Heart left ventricle (tissue), 13 donors: ENCODE measurements at regions not wholly inside any gene's neighbourhood (a gene's known extent, or its start where the extent isn't known, plus 50 kb on each side); places are given as distances from the start of the nearest gene placed in this dataset.

ENCODE experiments used
- POLR2A ChIP-seq, 2 donors: fragments of 450-650 bp; IDR thresholded peaks; one replicate each; pipeline ENCODE4 v1.6.1; 2017; ENCODE audit warnings: antibody characterized with exemption in 2 of 2, mild to moderate bottlenecking in 2 of 2, moderate library complexity in 2 of 2
- TF ChIP-seq, protein P1 (sequence below), 12 donors: fragments of 200-600 bp; sonication (generic) in 4 of 12; IDR thresholded peaks; one replicate each; pipeline versions ENCODE4 v1.5.0 to v1.8.0; 2018 to 2022; ENCODE audit warnings: antibody characterized with exemption in 12 of 12, mild to moderate bottlenecking in 5 of 12
- donor health status: ischemic (EF 13 %, LVEDD 7.1; RV severe dilation, severe dysfunction).
- donor health status: DM: no; HTN: yes; CAD: no.
- donor health status: DM: no; HTN: no; CAD: no.
- donor health status: ischemic (EF 25% LVEDD 6.9; RV normal size, moderate dysfunction).
- donor health status: ischemic (EF 25% LVEDD 5.7; RV mildly dilated, moderate dysfunction).
- donor health status: ischemic (EF 35%, LVEDD 5.7; RV mildly dilated, moderate dysfunction).
- donor health status: nonischemic (EF 11% LVEDD 7.7; RV severe dilation, severe dysfunction).
- donor health status: DM: yes; HTN: yes; CAD: no.
- donor health status: PGD.
- donor health status: ischemic (EF 29% LVEDD 5.4; RV normal size, mild dysfunction).
- donor health status: nonischemic (EF 23%, LVEDD 6.1; RV moderate dilation, normal function).

DNA sequence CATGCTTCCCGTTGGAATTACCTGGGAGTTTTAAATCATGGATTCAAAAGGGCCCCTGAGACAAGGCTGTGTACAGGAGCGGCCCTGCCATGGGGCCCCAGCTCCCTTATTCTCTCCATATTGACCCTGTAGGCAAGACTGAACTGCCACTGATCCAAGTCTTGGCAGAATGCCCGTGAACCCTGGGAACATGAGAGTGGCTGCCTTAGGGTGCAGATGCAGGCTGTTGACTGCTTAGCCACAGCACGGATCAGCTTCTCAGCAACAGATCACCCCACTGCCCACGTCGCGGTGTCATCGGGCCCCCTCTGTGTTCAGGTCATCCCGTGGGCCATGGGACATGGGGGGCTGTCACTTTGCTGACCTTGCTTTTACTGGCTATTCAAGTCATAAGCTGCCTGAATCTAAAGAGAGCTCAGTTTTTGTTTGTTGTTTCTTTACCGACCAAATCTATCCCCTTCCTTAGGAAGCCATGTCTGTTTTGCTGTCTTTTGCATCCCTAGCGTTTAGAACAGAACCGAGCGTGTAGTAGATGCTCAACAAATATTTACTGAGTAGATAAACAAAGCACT is 83.4 kb downstream of the MATN1 start:
- TF ChIP-seq, protein P1, sequence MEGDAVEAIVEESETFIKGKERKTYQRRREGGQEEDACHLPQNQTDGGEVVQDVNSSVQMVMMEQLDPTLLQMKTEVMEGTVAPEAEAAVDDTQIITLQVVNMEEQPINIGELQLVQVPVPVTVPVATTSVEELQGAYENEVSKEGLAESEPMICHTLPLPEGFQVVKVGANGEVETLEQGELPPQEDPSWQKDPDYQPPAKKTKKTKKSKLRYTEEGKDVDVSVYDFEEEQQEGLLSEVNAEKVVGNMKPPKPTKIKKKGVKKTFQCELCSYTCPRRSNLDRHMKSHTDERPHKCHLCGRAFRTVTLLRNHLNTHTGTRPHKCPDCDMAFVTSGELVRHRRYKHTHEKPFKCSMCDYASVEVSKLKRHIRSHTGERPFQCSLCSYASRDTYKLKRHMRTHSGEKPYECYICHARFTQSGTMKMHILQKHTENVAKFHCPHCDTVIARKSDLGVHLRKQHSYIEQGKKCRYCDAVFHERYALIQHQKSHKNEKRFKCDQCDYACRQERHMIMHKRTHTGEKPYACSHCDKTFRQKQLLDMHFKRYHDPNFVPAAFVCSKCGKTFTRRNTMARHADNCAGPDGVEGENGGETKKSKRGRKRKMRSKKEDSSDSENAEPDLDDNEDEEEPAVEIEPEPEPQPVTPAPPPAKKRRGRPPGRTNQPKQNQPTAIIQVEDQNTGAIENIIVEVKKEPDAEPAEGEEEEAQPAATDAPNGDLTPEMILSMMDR (IDR thresholded peaks at IDR 0.05) = no peak
- TF ChIP-seq POLR2A (IDR thresholded peaks at IDR 0.05) = no peak
